Ishikawa (cell line): ENCODE measurements at regions not wholly inside any gene's neighbourhood (a gene's known extent, or its start where the extent isn't known, plus 50 kb on each side); places are given as distances from the start of the nearest gene placed in this dataset.

Experiments
- CEBPB ChIP-seq: IDR thresholded peaks from 2 replicates; pipeline ENCODE4 v1.6.1; 2012
- CREB1 ChIP-seq: IDR thresholded peaks from 2 replicates; pipeline ENCODE4 v1.6.1; 2012; ENCODE audit warnings: low read depth
- EGR1 ChIP-seq: IDR thresholded peaks from 2 replicates; pipeline ENCODE4 v1.6.1; 2012
- EP300 ChIP-seq: IDR thresholded peaks from 2 replicates; pipeline ENCODE4 v1.6.1; 2012; ENCODE audit warnings: borderline replicate concordance
- FOXM1 ChIP-seq: IDR thresholded peaks from 2 replicates; pipeline ENCODE4 v1.6.1; 2012; ENCODE audit warnings: low read depth, borderline replicate concordance
- MAX ChIP-seq: IDR thresholded peaks from 2 replicates; pipeline ENCODE4 v1.6.1; 2012
- NFIC ChIP-seq: IDR thresholded peaks from 2 replicates; pipeline ENCODE4 v1.6.1; 2012
- RAD21 ChIP-seq: IDR thresholded peaks from 2 replicates; pipeline ENCODE4 v1.6.1; 2012; ENCODE audit warnings: low read depth
- TAF1 ChIP-seq: IDR thresholded peaks from 2 replicates; pipeline ENCODE4 v1.6.1; 2012; ENCODE audit warnings: low read depth, mild to moderate bottlenecking
- TCF12 ChIP-seq: IDR thresholded peaks from 2 replicates; pipeline ENCODE4 v1.6.1; 2012; ENCODE audit warnings: low read depth
- TEAD4 ChIP-seq: IDR thresholded peaks from 2 replicates; pipeline ENCODE4 v1.6.1; 2012
- YY1 ChIP-seq: IDR thresholded peaks from 2 replicates; pipeline ENCODE4 v1.6.1; 2012; ENCODE audit warnings: low read depth
- ZBTB7A ChIP-seq: IDR thresholded peaks from 2 replicates; pipeline ENCODE4 v1.6.1; 2012; ENCODE audit warnings: low read depth
- TF ChIP-seq, protein P1 (sequence below): IDR thresholded peaks from 2 replicates; pipeline ENCODE4 v1.6.1; 2012; ENCODE audit warnings: low read depth, mild to moderate bottlenecking
- TF ChIP-seq, protein P2 (sequence below): IDR thresholded peaks from 2 replicates; pipeline ENCODE4 v1.6.1; 2012

GRCh38 chr6:26739811-26740210, 80.3 kb upstream of the ZNF322 start:
- TF ChIP-seq ZBTB7A (no peak), CREB1 (no peak)

GRCh38 chr6:26743157-26743821, 83.7 kb upstream of the ZNF322 start:
- TF ChIP-seq CREB1 (no peak), CEBPB (no peak), EP300 (no peak), TEAD4 (no peak), TCF12 (no peak), MAX (no peak), ZBTB7A (no peak), YY1 (no peak), NFIC (no peak), FOXM1 (no peak), RAD21 (no peak), EGR1 (no peak), TAF1 (no peak)
- TF ChIP-seq, protein P1, sequence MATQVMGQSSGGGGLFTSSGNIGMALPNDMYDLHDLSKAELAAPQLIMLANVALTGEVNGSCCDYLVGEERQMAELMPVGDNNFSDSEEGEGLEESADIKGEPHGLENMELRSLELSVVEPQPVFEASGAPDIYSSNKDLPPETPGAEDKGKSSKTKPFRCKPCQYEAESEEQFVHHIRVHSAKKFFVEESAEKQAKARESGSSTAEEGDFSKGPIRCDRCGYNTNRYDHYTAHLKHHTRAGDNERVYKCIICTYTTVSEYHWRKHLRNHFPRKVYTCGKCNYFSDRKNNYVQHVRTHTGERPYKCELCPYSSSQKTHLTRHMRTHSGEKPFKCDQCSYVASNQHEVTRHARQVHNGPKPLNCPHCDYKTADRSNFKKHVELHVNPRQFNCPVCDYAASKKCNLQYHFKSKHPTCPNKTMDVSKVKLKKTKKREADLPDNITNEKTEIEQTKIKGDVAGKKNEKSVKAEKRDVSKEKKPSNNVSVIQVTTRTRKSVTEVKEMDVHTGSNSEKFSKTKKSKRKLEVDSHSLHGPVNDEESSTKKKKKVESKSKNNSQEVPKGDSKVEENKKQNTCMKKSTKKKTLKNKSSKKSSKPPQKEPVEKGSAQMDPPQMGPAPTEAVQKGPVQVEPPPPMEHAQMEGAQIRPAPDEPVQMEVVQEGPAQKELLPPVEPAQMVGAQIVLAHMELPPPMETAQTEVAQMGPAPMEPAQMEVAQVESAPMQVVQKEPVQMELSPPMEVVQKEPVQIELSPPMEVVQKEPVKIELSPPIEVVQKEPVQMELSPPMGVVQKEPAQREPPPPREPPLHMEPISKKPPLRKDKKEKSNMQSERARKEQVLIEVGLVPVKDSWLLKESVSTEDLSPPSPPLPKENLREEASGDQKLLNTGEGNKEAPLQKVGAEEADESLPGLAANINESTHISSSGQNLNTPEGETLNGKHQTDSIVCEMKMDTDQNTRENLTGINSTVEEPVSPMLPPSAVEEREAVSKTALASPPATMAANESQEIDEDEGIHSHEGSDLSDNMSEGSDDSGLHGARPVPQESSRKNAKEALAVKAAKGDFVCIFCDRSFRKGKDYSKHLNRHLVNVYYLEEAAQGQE, result no peak
- TF ChIP-seq, protein P2, sequence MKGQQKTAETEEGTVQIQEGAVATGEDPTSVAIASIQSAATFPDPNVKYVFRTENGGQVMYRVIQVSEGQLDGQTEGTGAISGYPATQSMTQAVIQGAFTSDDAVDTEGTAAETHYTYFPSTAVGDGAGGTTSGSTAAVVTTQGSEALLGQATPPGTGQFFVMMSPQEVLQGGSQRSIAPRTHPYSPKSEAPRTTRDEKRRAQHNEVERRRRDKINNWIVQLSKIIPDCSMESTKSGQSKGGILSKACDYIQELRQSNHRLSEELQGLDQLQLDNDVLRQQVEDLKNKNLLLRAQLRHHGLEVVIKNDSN, result no peak

DNA sequence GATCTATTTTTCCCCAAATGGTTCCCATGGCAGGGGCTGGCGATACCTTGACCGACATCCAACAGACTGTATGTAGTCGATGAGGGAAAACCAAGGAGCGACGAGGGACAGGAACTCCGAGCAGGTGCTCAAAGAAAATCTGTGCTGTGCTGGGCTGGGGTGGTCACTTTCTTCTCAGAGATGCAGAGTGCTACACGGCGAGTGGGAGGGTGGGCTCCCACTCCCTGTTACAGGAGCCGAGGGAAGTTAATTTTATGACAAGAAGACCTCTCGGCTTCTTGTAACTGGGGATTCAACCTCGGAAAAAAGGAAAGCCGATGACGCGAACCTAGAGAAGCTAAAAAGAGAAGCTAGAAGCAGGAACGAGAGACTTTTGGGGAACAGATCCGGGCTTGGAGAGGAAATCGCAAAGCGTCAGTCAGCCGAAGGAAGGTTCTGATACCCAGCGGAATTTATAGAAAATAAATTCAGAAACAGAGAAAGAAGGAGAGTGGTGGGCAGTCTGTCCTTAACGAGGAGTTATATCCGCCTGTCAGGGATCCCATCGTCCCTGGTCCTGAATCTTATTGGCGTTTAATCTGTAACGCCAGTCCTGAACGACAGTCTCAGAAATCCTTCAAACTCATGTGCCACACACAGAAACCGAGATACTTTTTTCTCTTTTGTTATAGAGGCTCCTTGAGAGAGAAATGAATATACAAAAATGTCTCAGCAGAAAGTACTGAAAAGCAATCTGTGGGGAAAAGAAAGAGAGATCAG, 84.6 kb upstream of the ZNF322 start:
- TF ChIP-seq, protein P1, result no peak
- TF ChIP-seq MAX (no peak), FOXM1 (no peak)

DNA sequence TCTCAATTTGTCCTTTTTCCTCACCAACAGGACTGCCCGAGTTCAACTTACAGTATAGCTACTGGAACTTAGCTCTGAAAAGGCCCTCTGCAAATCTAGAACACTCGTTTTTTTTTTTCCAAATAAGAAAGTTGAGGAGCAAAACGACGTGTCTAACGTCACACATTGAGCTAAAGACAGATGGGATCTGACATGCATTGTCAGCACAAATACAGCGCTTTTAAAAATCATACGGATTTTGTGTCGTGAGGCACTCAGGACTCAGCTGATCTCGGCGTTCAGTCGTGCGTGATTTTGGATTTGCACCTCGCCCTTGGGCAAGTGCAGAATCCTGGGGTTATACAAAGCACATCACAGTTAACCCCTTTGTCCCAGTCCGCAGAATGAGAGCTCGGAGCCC, 94.7 kb upstream of the ZNF322 start:
- no peak for TF ChIP-seq TEAD4
- TF ChIP-seq ZBTB7A, result no peak
- TF ChIP-seq CEBPB, result no peak
- TF ChIP-seq RAD21, result no peak
- TF ChIP-seq, protein P2, result no peak
- TF ChIP-seq TAF1, result no peak
- no peak for TF ChIP-seq TCF12
- TF ChIP-seq, protein P1, result no peak
- no peak for TF ChIP-seq NFIC
- TF ChIP-seq YY1, result no peak
- no peak for TF ChIP-seq MAX
- TF ChIP-seq CREB1, result no peak
- no peak for TF ChIP-seq FOXM1
